ENCODE measurements at regions not wholly inside any gene's neighbourhood (a gene's known extent, or its start where the extent isn't known, plus 50 kb on each side); places are given as distances from the start of the nearest gene placed in this dataset.

DNA sequence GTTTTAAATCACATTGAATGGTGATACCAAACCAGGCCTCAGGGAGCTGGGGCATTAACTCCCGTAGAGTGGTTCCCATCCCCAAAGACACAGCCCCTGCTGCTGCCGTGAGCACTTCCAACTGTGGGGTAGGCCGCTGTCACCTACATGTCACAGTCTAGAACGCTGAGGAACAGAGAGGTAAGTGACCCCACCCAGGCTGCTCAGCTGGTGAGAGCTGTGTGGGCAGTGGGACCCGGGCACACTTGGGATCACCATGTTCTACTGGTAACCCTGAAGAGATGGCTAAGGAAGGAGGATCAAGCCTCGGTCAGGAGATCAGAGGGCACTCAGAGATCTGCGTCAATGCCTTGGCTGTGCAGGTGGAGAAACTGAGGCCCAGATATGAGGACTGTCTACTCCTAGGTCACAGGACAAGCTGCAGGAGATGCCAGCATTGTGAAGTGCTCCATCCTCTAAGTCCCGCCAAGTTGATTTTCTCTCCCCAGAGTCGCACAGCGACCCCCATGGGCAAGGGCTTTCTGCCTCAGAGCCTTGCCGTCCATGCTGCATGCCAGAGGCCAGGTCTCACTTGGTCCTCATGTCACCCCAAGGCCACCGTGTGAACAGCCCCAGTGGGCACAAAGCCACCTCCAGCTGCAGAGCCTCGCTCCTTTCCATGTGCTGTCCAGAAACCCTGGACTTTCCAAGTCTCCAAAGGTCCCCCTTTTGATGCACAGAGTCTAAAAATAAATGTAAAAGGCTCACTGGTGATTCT, 144.2 kb upstream of the OTOS start:
- no peak for DNase-seq (ENCODE audit: low read depth in 2 of 2)

DNA sequence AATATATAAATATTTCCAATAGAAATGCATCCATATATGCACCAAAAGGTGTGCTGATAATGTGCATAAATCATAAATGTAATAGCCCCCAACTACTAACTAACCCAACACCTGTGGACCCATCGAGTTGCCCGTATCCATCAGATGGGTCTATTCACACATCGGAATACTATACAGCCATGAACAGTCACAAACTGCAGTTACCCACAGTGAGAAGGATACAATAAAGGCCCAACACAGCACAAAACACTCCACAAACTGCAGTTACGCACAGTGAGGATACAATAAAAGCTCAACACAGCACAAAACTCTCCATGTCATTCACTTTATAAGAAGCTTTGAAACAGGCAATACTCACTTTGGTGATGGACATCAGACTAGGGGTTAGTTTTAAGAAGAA, 145.3 kb upstream of the OTOS start:
- DNase-seq (ENCODE audit: low read depth in 2 of 2), result no peak

DNA sequence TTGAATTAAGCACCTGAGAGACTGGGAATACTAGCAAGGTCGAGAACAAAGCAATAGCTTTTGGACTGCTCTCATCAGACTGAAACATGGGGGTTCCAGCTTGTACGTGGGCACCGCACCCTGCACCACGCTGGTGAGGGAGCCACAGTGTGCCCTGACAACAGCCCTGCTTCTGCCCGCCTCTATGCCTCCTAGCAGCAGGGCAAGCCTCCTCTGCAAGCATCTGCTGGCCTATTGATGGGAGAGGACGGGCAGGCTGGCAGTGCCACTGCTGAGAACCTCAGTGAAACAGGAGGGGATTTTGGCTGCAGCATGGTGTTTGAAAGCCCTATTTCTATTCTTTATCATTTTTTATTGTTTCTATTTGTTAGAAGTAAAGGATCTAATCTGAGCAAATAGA, 146.1 kb upstream of the OTOS start:
- DNase-seq (ENCODE audit: low read depth in 2 of 2), result no peak

DNA sequence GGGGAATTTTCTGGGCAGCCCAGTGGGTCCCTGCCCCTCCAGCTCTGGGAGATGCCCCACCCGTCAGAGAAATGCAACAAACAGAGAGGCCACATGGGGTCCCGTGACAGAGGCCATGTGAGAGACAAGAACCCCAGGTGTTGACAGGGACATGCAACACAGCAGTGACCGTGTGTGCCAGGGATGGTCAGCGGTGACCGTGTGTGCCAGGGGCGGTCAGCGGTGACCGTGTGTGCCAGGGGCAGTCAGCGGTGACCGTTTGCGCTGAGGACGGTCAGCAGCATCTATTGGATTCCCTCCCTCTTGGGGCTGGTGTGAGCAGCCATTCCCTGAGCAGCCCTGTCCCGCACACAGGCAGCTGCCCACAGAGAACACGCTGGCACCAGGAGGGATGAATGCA, 146.6 kb upstream of the OTOS start:
- no peak for DNase-seq (ENCODE audit: low read depth in 2 of 2)

GRCh38 chr2:240287496-240288086, 147.1 kb upstream of the OTOS start:
- no peak for DNase-seq (ENCODE audit: low read depth in 2 of 2)

DNA sequence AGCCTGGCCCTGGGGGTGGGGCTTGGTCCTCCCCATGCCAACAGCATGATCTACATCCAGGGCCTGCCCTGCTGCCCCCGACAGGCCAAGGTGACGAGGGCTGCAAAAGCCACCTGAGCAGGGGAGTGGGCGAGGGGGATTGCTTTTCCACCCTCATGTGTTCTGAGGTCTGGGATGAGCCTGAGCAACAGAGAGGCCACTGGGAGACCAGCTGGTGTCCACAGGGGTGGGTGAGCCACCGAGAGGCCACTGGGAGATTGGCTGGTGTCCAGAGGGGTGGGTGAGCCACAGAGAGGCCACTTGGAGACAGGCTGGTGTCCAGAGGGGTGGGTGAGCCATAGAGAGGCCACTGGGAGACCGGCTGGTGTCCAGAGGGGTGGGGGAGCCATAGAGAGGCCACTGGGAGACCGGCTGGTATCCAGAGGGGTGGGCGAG, 147.4 kb upstream of the GPC1 start:
- no peak for DNase-seq (ENCODE audit: low read depth in 2 of 2)

GRCh38 chr2:240289701-240290431, 145.6 kb upstream of the GPC1 start:
- DNase-seq (ENCODE audit: low read depth in 2 of 2), result no peak

GRCh38 chr2:240290432-240291336, 144.8 kb upstream of the GPC1 start:
- DNase-seq (ENCODE audit: low read depth in 2 of 2), result no peak

- DNase-seq (ENCODE audit: low read depth in 2 of 2), result no peak
These were observed 144.0 kb upstream of the GPC1 start for GRCh38 chr2:240291337-240292034.

DNA sequence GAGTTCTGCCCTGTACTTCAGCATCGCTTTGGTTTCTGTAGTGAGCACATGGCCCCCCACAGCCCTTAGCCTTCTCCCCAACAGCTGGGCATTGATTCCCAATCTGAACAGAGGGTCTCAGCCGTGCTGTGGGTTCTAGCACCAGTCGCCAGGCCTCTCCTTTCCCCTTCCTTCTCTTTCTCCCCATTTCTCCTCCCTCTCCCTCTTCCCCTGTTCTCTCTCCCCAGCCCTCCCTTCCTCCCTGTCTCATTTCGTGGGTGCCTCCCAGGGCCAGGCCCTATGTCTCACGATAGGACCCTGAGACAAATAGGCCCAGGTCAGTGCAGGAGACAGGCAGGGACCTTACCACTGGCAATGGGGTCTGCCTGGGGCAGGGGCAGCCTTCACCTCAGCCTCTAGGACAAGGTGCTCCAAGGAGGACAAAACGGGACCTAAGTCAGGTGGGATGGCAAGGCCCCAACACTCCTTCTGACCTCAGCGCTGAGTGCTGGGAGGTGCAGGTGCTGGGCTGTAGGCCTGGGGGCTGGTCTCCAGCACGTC, 143.4 kb upstream of the GPC1 start:
- no peak for DNase-seq (ENCODE audit: low read depth in 2 of 2)

DNA sequence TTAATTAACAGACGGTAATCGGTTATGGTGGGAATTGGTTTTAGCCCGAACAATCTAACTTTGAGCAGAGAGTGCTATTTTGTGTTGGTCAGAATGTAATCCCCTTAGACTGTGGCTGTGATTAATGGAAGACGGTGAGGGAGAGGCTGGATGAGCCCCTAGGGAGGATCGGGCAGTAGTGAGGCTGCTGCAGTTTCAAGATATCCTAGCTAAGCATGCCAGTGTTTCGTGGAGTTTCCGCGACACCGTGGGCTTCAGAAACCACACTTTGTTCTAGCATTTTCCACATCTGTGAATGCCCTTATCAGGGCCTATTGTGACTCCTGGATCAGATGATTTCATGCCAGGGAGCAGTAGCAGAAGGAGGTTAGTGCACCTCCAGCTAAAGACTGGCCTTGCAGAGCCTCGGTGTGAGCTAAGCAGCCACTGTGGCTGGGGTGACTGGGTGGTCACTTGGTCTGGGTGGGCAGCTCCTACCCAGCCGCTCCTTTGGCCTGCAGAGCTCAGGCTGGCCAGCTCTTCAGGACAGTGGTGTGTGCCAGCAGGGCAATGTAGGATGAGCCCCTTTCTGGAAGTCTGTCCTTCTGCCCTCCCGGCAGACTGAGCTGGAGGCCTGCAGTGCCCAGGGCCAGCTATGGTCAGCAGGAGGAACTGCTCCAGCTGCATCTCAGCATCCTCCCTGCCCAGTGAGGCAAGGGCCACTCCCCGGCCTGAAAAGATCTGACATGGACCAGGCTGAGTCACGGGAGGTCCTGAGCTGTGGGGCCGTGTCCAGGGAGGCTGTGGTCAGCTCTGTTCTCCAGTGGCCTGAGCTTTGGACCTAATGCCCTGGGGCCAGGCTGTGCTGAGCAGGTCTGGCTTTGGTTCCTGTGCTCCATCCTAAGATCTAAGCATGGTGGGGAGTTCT, 142.6 kb upstream of the GPC1 start:
- DNase-seq (ENCODE audit: low read depth in 2 of 2), result no peak

- DNase-seq (ENCODE audit: low read depth in 2 of 2), result no peak
These were observed 141.7 kb upstream of the GPC1 start for GRCh38 chr2:240293557-240294461.

DNA sequence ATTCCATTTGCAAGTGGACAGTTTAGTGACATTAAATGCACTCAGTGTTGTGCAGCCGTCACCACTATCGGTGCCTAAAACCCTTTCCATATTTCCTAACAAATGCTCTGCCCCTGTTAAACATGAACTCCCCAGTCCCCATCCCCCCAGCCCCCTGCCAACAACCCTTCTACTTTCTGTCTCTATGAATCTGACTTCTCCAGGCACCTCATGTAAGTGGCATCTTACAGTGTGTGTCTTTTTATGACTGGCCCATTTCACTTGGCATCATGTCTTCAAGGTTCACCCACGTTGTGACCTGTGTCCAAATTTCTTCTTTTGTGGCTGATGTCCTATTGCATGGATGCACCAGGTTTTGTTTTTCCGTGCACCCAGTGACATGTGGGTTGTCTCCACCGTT, 140.9 kb upstream of the GPC1 start:
- no peak for DNase-seq (ENCODE audit: low read depth in 2 of 2)

- DNase-seq (ENCODE audit: low read depth in 2 of 2), result no peak
These were observed 140.0 kb upstream of the GPC1 start for GRCh38 chr2:240295256-240296103.

- no peak for DNase-seq (ENCODE audit: low read depth in 2 of 2)
These were observed 139.4 kb upstream of the GPC1 start for GRCh38 chr2:240296104-240296406.

DNA sequence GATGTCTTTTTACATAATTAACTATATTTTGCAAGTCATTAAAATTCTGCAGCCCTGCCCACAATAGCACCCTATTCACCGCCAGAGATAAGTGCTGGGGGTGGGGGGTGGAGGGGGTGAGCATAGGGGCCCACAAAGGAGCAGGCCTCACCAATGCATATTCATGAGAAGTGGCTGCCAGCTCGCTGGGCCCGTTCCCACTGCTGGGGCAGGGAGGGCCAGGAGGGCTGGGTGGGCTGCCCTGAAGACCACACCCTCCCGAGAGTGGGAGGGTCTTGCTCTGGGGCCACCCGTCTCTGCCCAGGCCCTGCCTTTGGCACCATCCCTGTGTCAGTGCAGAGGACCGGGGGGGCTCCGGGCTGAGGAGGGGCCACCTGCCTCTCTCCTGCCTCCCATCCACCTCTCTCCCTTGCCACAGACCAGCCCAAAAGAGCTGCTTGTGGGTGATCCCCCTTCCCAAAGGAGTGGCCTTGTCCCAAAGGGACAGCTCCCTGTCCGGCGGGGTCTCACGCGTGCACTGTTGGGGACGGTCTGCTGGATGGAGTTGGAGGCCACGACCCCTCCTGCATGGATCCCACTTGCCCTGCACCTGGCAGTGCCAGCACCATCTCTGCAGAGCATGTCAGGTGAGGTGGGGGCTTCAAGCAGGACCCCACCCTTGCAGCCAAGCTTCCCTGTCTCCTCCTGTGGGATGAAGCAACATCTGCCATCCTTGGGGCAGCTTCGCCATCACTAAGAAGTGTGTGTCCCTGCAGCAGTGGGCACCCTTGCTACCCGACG, 138.8 kb upstream of the GPC1 start:
- no peak for DNase-seq (ENCODE audit: low read depth in 2 of 2)
